ENCODE measurements at regions not wholly inside any gene's neighbourhood (a gene's known extent, or its start where the extent isn't known, plus 50 kb on each side); places are given as distances from the start of the nearest gene placed in this dataset.

GRCh38 chr20:61105395-61105794 is 146.7 kb upstream of the CDH4 start:
- H3K4me3 ChIP-seq (ENCODE audit: low read depth, low read length): no peak overlapping the region
- TF ChIP-seq, protein P1, sequence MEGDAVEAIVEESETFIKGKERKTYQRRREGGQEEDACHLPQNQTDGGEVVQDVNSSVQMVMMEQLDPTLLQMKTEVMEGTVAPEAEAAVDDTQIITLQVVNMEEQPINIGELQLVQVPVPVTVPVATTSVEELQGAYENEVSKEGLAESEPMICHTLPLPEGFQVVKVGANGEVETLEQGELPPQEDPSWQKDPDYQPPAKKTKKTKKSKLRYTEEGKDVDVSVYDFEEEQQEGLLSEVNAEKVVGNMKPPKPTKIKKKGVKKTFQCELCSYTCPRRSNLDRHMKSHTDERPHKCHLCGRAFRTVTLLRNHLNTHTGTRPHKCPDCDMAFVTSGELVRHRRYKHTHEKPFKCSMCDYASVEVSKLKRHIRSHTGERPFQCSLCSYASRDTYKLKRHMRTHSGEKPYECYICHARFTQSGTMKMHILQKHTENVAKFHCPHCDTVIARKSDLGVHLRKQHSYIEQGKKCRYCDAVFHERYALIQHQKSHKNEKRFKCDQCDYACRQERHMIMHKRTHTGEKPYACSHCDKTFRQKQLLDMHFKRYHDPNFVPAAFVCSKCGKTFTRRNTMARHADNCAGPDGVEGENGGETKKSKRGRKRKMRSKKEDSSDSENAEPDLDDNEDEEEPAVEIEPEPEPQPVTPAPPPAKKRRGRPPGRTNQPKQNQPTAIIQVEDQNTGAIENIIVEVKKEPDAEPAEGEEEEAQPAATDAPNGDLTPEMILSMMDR (IDR thresholded peaks at IDR 0.05; ENCODE audit: low read depth, low read length): no peak

GRCh38 chr20:61106438-61106837 is 145.6 kb upstream of the CDH4 start:
- no peak overlapping the region for H3K4me3 ChIP-seq (ENCODE audit: low read depth, low read length)

GRCh38 chr20:61109221-61109805 is 142.7 kb upstream of the CDH4 start:
- H3K4me3 ChIP-seq (ENCODE audit: low read depth, low read length): no peak overlapping the region
- TF ChIP-seq, protein P1 (IDR thresholded peaks at IDR 0.05; ENCODE audit: low read depth, low read length): no peak

More at GRCh38 chr20:61106438-61106837, 145.6 kb upstream of the CDH4 start:
- TF ChIP-seq, protein P1 (IDR thresholded peaks at IDR 0.05; ENCODE audit: low read depth, low read length): no peak

- H3K4me3 ChIP-seq (ENCODE audit: low read depth, low read length): no peak overlapping the region
- TF ChIP-seq, protein P1 (IDR thresholded peaks at IDR 0.05; ENCODE audit: low read depth, low read length): no peak
Observed at GRCh38 chr20:61112515-61112914, 139.5 kb upstream of the CDH4 start.

DNA sequence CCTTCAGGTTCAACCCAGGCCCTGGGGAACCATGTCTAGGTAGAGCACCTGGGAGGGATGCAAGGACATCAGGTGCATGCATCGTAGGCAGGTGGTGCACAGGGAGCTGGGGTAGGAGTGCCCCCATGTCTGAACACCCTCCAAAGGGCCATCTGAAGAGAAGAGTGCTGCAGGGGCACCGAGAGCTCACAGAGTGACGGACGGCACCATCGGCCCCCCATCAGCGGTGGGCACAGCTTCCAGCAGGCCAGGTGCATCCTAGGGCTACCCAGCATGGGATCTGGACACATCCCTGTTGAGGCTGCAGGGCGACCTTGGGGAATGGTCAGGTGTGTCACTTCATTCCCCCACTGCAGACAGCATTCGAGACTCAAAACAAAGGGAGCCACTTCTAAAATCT is 138.3 kb upstream of the CDH4 start:
- no peak overlapping the region for H3K4me3 ChIP-seq (ENCODE audit: low read depth, low read length)
- TF ChIP-seq, protein P1 (IDR thresholded peaks at IDR 0.05; ENCODE audit: low read depth, low read length): no peak

- TF ChIP-seq, protein P1 (IDR thresholded peaks at IDR 0.05; ENCODE audit: low read depth, low read length): no peak
Observed at GRCh38 chr20:61114493-61115175, 137.4 kb upstream of the CDH4 start.

GRCh38 chr20:61115364-61116065 is 136.5 kb upstream of the CDH4 start:
- TF ChIP-seq, protein P1 (IDR thresholded peaks at IDR 0.05; ENCODE audit: low read depth, low read length): no peak
- H3K4me3 ChIP-seq (ENCODE audit: low read depth, low read length): no peak overlapping the region

More at GRCh38 chr20:61114493-61115175, 137.4 kb upstream of the CDH4 start:
- no peak overlapping the region for H3K4me3 ChIP-seq (ENCODE audit: low read depth, low read length)
